GM23338 (cell line): ENCODE measurements at regions not wholly inside any gene's neighbourhood (a gene's known extent, or its start where the extent isn't known, plus 50 kb on each side); places are given as distances from the start of the nearest gene placed in this dataset.

Experiments used
- CTCF ChIP-seq, 2 experiments: fragments of 200-600 bp in 1 of 2; sonication (generic) in 1 of 2; conservative IDR thresholded peaks; 2 replicates each; pipeline versions ENCODE4 v1.5.1 to v1.6.1; 2016 to 2017; ENCODE audit warnings: antibody characterized with exemption in 2 of 2, low read depth in 2 of 2, mild to moderate bottlenecking in 2 of 2, moderate library complexity in 1 of 2
- EZH2 ChIP-seq: fragments of 200-600 bp; sonication (generic); IDR thresholded peaks from one replicate; pipeline ENCODE4 v1.8.0; 2017; ENCODE audit warnings: antibody characterized with exemption, mild to moderate bottlenecking, low read depth; ENCODE audit not compliant: unreplicated experiment
- POLR2AphosphoS5 ChIP-seq: IDR thresholded peaks from 2 replicates; pipeline ENCODE4 v1.6.1; 2016; ENCODE audit warnings: antibody characterized with exemption, low read depth
- REST ChIP-seq: IDR thresholded peaks from one replicate; pipeline ENCODE4 v1.6.1; 2018; ENCODE audit warnings: antibody characterized with exemption; ENCODE audit not compliant: unreplicated experiment

GRCh38 chr16:86384263-86384649 is 126.1 kb upstream of the FOXF1 start:
- TF ChIP-seq CTCF (conservative IDR thresholded peaks at IDR 0.05; ENCODE audit: low read depth in 2 of 2) = no peak
- no peak for TF ChIP-seq EZH2
- TF ChIP-seq POLR2AphosphoS5 = no peak
- no peak for TF ChIP-seq REST
